ENCODE measurements at regions not wholly inside any gene's neighbourhood (a gene's known extent, or its start where the extent isn't known, plus 50 kb on each side); places are given as distances from the start of the nearest gene placed in this dataset.

DNA sequence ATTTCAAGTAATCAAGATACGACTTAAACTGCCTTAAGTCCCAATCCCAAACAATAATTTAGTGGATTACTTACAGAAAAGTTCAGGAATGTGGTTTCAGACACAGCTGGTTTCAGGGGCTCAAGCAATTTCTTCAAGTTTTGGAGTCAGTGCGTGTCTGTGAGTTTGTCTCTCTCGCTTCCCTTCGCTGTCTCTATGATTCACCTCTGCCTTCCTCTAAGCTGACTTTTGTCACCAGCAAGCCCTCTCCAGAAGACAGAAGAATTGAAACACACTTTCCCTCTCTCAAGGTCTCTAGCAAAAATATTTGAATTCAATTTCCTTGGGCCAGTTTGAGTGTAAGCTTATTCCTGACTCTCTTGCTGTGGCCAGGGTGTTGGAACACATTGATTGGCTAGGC, 392.4 kb downstream of the EDEM1 start:
- Mint-ChIP-seq H3K36me3 (ENCODE audit: low read depth, unreplicated experiment) (peaks cover 4% of the 10 kb centered on the region), H3K9me3 (ENCODE audit: unreplicated experiment) (peaks cover 9% of the 10 kb centered on the region), H3K27ac (ENCODE audit: unreplicated experiment) (peak overlapping the region; percentile 12), H3K4me3 (ENCODE audit: unreplicated experiment) (no peak overlapping the region), H3K27me3 (ENCODE audit: unreplicated experiment) (peaks cover 2% of the 10 kb centered on the region), H3K4me1 (ENCODE audit: unreplicated experiment) (peaks cover 5% of the 10 kb centered on the region)
- TF ChIP-seq, protein P1, sequence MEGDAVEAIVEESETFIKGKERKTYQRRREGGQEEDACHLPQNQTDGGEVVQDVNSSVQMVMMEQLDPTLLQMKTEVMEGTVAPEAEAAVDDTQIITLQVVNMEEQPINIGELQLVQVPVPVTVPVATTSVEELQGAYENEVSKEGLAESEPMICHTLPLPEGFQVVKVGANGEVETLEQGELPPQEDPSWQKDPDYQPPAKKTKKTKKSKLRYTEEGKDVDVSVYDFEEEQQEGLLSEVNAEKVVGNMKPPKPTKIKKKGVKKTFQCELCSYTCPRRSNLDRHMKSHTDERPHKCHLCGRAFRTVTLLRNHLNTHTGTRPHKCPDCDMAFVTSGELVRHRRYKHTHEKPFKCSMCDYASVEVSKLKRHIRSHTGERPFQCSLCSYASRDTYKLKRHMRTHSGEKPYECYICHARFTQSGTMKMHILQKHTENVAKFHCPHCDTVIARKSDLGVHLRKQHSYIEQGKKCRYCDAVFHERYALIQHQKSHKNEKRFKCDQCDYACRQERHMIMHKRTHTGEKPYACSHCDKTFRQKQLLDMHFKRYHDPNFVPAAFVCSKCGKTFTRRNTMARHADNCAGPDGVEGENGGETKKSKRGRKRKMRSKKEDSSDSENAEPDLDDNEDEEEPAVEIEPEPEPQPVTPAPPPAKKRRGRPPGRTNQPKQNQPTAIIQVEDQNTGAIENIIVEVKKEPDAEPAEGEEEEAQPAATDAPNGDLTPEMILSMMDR (IDR thresholded peaks at IDR 0.05; ENCODE audit: unreplicated experiment) = no peak
- no peak for DNase-seq (ENCODE audit: low spot score)

DNA sequence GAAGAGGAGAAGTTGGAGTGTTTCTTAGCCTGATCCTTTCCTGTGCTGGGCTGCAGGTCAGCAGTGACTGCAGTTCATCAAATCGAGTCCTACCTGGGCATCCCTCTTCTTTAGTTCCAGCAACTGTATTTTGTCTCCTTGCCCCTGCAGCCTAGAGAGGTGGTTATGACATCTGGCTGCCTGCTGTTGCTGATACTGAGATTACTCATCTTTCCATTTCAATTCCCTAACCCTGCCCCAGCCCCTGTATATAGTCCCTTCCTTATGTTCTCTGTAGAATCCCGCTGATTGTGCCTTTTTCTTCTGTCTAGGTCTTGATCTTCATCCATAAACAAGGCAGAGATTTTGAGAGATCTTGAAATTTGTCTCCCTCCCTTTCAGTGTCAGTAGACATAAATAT, 393.3 kb downstream of the EDEM1 start:
- no peak overlapping the region for H3K4me3 Mint-ChIP-seq (ENCODE audit: unreplicated experiment)
- no peak overlapping the region for H3K27ac Mint-ChIP-seq (ENCODE audit: unreplicated experiment)
- H3K9me3 Mint-ChIP-seq (ENCODE audit: unreplicated experiment) = peaks cover 7% of the 10 kb centered on the region
- TF ChIP-seq, protein P1 (IDR thresholded peaks at IDR 0.05; ENCODE audit: unreplicated experiment) = no peak
- no peak for DNase-seq (ENCODE audit: low spot score)
- H3K36me3 Mint-ChIP-seq (ENCODE audit: low read depth, unreplicated experiment) = peaks cover 4% of the 10 kb centered on the region
- H3K27me3 Mint-ChIP-seq (ENCODE audit: unreplicated experiment) = peaks cover 2% of the 10 kb centered on the region
- H3K4me1 Mint-ChIP-seq (ENCODE audit: unreplicated experiment) = peaks cover 5% of the 10 kb centered on the region

DNA sequence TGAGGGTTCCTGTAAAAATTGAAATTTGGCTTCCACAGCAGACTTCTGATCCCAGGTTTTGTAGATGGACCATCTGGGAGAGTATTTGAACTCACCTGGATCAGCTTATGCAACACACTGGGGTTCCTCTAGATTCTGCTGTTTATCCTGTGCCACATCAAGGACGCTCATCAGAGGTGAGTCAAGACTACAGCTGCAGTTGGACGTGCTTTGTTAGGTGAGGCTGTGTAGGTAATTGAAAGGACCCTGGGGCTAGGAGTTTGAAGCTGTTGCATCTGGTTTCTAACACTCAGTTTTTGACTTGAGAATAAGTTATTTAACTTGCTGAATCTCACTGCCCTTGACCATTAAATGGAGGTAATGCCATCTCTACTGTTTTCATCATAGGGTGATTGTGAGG, 394.2 kb downstream of the EDEM1 start:
- TF ChIP-seq, protein P1 (IDR thresholded peaks at IDR 0.05; ENCODE audit: unreplicated experiment) = no peak
- no peak overlapping the region for H3K4me3 Mint-ChIP-seq (ENCODE audit: unreplicated experiment)
- H3K4me1 Mint-ChIP-seq (ENCODE audit: unreplicated experiment) = peaks cover 5% of the 10 kb centered on the region
- no peak for DNase-seq (ENCODE audit: low spot score)
- peaks cover 2% of the 10 kb centered on the region for H3K27me3 Mint-ChIP-seq (ENCODE audit: unreplicated experiment)
- peaks cover 7% of the 10 kb centered on the region for H3K9me3 Mint-ChIP-seq (ENCODE audit: unreplicated experiment)
- H3K27ac Mint-ChIP-seq (ENCODE audit: unreplicated experiment) = no peak overlapping the region
- peaks cover 4% of the 10 kb centered on the region for H3K36me3 Mint-ChIP-seq (ENCODE audit: low read depth, unreplicated experiment)

DNA sequence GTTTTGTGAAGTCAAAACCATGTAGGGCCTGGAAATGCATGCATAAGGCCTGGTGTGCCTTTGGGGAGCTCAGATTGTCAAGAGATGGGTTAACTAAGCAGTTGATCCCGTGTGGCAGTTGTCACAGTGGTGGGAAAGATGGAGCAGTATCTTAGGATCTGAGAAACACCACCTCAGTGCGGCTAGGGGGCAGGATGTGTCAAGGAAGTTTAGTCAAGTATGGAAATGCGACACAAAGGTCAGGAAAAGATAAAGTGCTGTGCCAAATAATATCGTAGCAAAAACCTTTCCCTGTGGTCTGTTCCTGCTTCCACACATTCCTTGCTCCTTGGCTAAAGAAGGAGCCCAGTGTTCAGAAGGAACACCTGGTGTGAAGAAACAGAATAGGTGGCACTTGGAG, 396.4 kb downstream of the EDEM1 start:
- peaks cover 2% of the 10 kb centered on the region for H3K27me3 Mint-ChIP-seq (ENCODE audit: unreplicated experiment)

DNA sequence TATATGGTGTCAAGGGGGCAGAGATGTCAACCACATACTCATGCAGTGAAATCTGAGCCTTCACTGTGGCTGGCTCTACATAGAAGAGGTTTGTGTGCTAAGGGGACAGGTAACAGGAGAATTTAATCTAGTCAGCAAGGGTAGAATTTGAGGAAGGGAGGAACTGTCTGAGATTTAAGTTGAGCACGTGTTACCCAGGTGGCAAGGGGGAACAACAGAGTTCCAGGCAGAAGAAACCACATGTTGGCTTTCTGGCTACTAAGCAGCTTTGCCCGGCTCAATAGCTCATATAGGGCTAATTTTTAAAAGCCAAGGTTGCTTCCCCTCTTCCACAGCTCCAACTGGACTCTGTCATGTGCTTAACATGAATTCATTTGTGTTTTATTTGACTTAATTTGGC, 397.6 kb downstream of the EDEM1 start:
- peaks cover 7% of the 10 kb centered on the region for H3K9me3 Mint-ChIP-seq (ENCODE audit: unreplicated experiment)
- peaks cover 4% of the 10 kb centered on the region for H3K36me3 Mint-ChIP-seq (ENCODE audit: low read depth, unreplicated experiment)
- H3K27ac Mint-ChIP-seq (ENCODE audit: unreplicated experiment) = no peak overlapping the region
- H3K4me3 Mint-ChIP-seq (ENCODE audit: unreplicated experiment) = no peak overlapping the region
- DNase-seq (ENCODE audit: low spot score) = no peak
- TF ChIP-seq, protein P1 (IDR thresholded peaks at IDR 0.05; ENCODE audit: unreplicated experiment) = no peak
- peaks cover 2% of the 10 kb centered on the region for H3K27me3 Mint-ChIP-seq (ENCODE audit: unreplicated experiment)
- peaks cover 5% of the 10 kb centered on the region for H3K4me1 Mint-ChIP-seq (ENCODE audit: unreplicated experiment)

More for the DNA sequence above, 396.4 kb downstream of the EDEM1 start:
- no peak for DNase-seq (ENCODE audit: low spot score)
- Mint-ChIP-seq H3K4me3 (ENCODE audit: unreplicated experiment) (no peak overlapping the region), H3K9me3 (ENCODE audit: unreplicated experiment) (peaks cover 7% of the 10 kb centered on the region), H3K27ac (ENCODE audit: unreplicated experiment) (no peak overlapping the region), H3K4me1 (ENCODE audit: unreplicated experiment) (peaks cover 5% of the 10 kb centered on the region), H3K36me3 (ENCODE audit: low read depth, unreplicated experiment) (peaks cover 4% of the 10 kb centered on the region)
- TF ChIP-seq, protein P1 (IDR thresholded peaks at IDR 0.05; ENCODE audit: unreplicated experiment) = no peak
